Effector memory CD4-positive, alpha-beta T cell (primary cell): ENCODE measurements at regions not wholly inside any gene's neighbourhood (a gene's known extent, or its start where the extent isn't known, plus 50 kb on each side); places are given as distances from the start of the nearest gene placed in this dataset.

Experiments used
- DNase-seq, 3 donors: peaks; one replicate each; pipeline ENCODE4 v3.0.0-alpha.2; 2020
- H3K27ac ChIP-seq: 2 replicates; pipeline ENCODE4 v1.7.0; 2013; ENCODE audit warnings: mild to moderate bottlenecking, low read length, moderate library complexity; ENCODE audit not compliant: insufficient read depth, poor library complexity, severe bottlenecking
- H3K27me3 ChIP-seq: replicated peaks from 2 replicates; pipeline ENCODE4 v1.7.0; 2013; ENCODE audit warnings: mild to moderate bottlenecking, low read length; ENCODE audit not compliant: insufficient read depth, control insufficient read depth, poor library complexity, severe bottlenecking
- H3K36me3 ChIP-seq: 2 replicates; pipeline ENCODE4 v1.7.0; 2013; ENCODE audit warnings: mild to moderate bottlenecking, low read length, moderate library complexity; ENCODE audit not compliant: control insufficient read depth, insufficient read depth
- H3K4me1 ChIP-seq: 2 replicates; pipeline ENCODE4 v1.7.0; 2013; ENCODE audit warnings: low read length, mild to moderate bottlenecking; ENCODE audit not compliant: control insufficient read depth, insufficient read depth, poor library complexity, severe bottlenecking
- H3K4me3 ChIP-seq: 2 replicates; pipeline ENCODE4 v1.7.0; 2013; ENCODE audit warnings: low read length, low read depth, mild to moderate bottlenecking; ENCODE audit not compliant: insufficient read depth, poor library complexity, severe bottlenecking
- H3K9me3 ChIP-seq: 2 replicates; pipeline ENCODE4 v1.7.0; 2013; ENCODE audit warnings: mild to moderate bottlenecking, low read length, moderate library complexity; ENCODE audit not compliant: control insufficient read depth

DNA sequence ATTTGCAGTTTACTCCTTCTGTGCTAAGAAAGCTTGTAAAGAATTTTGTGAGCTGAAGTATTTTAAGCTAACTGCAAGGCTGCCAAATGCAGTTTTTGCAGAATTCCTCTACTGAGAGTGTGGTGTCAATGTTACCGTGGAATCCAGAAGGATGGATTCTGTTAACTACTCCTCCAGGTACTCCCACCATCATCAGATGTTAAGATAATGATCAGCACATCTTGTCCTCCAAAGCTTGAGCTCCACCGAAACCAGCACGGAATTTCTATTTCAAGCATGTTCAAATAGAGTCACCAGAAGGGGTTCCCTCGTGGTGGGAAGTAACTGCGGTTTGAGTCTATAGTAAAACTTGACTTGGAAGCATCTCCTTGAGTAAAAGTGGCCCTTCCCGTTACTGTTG is 64.3 kb upstream of the CDKN3 start:
- DNase-seq = no peak
- Histone ChIP-seq H3K4me3 (no peak overlapping the region), H3K27me3 (peaks cover 5% of the 10 kb centered on the region), H3K36me3 (no peaks in the 10 kb centered on the region), H3K9me3 (no peaks in the 10 kb centered on the region), H3K4me1 (no peaks in the 10 kb centered on the region), H3K27ac (no peak overlapping the region)

DNA sequence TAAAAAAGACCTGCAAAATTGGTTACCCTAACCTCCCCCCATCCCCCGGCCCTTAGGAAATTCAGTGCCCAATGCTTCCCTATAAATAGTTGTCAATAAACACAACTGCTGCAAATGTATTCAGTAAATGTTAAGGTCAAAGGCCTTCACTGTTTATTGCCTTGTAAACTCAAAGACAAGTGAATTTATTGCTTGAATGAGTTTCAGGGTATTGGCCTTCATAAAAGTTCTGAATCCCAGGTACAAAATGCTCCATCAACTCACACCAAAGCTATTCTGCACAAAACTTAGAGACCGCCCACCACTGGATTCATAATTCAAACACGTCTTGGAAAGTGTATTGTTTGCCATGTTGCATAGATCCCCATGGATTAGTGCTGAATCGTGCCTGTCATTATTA is 63.3 kb upstream of the CDKN3 start:
- Histone ChIP-seq H3K36me3 (no peaks in the 10 kb centered on the region), H3K4me1 (no peaks in the 10 kb centered on the region)
- no peak for DNase-seq

DNA sequence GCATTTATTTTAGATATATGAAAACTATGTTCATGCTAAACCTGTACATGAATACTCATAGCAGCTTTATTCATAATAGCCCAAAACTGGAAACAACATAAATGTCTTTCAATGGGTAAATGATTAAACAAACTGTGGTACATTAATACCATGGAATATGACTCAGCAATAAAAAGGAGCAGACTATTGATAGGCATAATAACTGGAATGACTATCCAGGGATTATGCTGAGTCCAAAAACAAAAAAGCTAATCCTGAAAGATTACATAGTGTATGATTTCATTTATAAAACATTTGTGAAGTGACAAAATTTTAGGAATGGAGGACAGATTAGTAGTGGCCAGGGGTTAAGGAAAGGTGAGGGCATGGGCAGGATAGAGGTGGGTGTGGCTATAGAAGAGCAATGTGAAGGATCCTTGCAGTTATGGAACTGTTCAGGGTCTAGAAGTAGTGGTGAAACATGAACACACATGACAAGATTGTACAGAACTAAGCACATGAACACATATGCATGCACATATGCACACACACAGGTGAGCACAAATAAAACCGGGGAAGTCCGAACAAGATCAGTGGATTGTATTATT is 61.1 kb upstream of the CDKN3 start:
- no peaks in the 10 kb centered on the region for H3K27me3 ChIP-seq
- H3K9me3 ChIP-seq = no peaks in the 10 kb centered on the region
- H3K4me1 ChIP-seq = no peaks in the 10 kb centered on the region
- H3K36me3 ChIP-seq = no peaks in the 10 kb centered on the region
- H3K4me3 ChIP-seq = no peak overlapping the region
- no peak for DNase-seq
- no peak overlapping the region for H3K27ac ChIP-seq

More for the DNA sequence above, 63.3 kb upstream of the CDKN3 start:
- peaks cover 5% of the 10 kb centered on the region for H3K27me3 ChIP-seq
- H3K4me3 ChIP-seq = no peak overlapping the region
- no peaks in the 10 kb centered on the region for H3K9me3 ChIP-seq
- H3K27ac ChIP-seq = no peak overlapping the region

DNA sequence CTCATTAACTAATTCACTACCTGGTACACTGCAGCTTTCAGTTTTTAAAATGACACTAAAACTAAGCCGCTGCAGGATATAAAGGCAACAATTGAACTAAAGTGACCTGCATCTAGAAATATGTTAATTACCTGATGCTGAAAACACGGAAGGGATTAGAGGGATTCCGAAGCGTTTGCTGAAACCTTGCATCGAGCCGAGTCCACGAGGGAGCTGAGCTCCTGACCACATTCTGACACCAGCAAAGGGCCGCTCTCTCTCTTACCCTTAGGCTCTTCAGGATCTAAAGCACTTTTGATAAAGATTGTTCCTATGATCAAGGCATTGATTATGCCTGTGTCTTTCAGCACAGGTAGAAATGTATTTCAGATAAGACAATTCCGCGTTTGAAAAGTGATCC is 59.5 kb upstream of the CDKN3 start:
- no peak for DNase-seq
- no peak overlapping the region for H3K4me3 ChIP-seq
- no peaks in the 10 kb centered on the region for H3K27me3 ChIP-seq

DNA sequence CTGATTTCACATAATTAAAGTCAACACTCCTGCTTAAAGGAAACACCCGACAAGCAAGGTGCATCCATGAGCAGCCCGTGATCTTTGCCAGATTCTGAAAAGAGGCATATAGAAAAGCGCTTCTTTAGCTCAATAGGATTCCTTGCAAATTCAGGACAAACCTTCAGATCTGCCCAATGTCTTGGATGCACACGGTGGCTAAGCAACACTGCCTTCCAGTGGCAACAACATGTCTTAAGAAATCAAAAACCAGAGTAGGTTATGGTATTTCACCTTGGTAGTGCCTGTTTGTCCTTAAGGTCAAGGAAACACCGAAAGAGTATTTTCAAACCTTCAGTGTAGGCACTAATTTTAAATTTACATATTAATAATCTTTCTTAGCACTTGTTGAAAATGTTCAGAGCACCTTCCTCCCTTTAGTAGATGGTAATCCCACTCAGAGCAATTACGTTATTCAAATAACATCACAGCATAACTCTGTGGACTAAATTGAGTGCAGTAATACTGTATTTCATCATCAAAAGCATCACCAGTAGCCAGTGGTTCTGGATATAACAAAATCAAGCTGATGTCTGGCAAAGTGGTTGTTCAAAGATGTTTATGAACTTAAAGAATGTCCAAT is 58.0 kb upstream of the CDKN3 start:
- DNase-seq = no peak
- no peaks in the 10 kb centered on the region for H3K27me3 ChIP-seq

More for the DNA sequence above, 59.5 kb upstream of the CDKN3 start:
- no peaks in the 10 kb centered on the region for H3K9me3 ChIP-seq
- H3K4me1 ChIP-seq = no peaks in the 10 kb centered on the region
- no peak overlapping the region for H3K27ac ChIP-seq
- H3K36me3 ChIP-seq = no peaks in the 10 kb centered on the region

DNA sequence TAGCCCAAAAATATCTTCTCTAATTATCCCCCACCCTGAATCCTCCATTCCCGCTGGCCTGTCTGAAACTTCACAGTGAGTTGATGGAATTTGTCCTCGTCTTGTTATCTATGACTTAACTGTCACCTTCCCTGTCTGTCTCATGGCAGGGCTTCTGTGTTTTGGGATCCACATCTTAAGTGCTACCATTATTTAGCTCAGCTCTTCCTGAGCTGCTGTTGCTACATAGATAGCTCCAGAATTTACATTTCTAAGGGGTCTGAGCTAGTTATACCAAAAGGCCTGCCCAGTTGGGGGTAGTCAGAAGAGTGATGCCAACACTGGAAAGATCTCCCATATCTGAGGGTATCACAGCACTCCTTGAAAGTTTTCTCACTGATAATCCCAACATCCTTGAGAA is 57.0 kb upstream of the CDKN3 start:
- Histone ChIP-seq H3K27ac (no peak overlapping the region), H3K27me3 (no peaks in the 10 kb centered on the region), H3K4me3 (no peak overlapping the region), H3K4me1 (no peaks in the 10 kb centered on the region), H3K9me3 (no peaks in the 10 kb centered on the region), H3K36me3 (no peaks in the 10 kb centered on the region)
- DNase-seq = no peak

More for the DNA sequence above, 58.0 kb upstream of the CDKN3 start:
- Histone ChIP-seq H3K4me3 (no peak overlapping the region), H3K9me3 (no peaks in the 10 kb centered on the region), H3K4me1 (no peaks in the 10 kb centered on the region), H3K36me3 (no peaks in the 10 kb centered on the region), H3K27ac (no peak overlapping the region)

DNA sequence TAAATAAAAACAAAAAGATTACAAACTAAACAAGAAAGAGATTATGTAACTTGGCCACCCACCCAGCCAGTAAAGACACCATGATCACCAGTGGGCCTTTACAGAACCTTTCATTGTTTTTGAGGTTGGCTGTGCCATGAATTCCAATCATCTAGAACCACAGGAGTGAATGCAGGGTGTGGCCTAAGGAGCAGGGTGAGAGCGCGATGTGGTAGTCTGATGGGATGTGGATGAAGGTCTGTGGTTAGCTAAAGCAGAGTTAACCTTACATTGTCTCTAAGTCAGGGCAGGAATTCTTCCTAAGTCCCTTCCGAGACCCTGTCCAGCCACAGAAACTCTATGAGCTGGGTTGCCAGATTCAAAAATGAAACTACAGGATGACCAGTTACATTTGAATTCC is 54.0 kb upstream of the CDKN3 start:
- Histone ChIP-seq H3K27me3 (no peaks in the 10 kb centered on the region), H3K4me3 (no peak overlapping the region), H3K36me3 (no peaks in the 10 kb centered on the region), H3K4me1 (no peaks in the 10 kb centered on the region), H3K27ac (no peak overlapping the region), H3K9me3 (no peaks in the 10 kb centered on the region)
- DNase-seq = no peak

- Histone ChIP-seq H3K9me3 (no peaks in the 10 kb centered on the region), H3K36me3 (no peaks in the 10 kb centered on the region), H3K4me1 (no peaks in the 10 kb centered on the region), H3K4me3 (no peak overlapping the region), H3K27ac (no peak overlapping the region), H3K27me3 (no peaks in the 10 kb centered on the region)
- DNase-seq = no peak
Measured at GRCh38 chr14:54343272-54344121, 53.3 kb upstream of the CDKN3 start.

GRCh38 chr14:54344445-54344844 is 52.4 kb upstream of the CDKN3 start:
- DNase-seq = no peak
- Histone ChIP-seq H3K27ac (no peak overlapping the region), H3K4me1 (no peaks in the 10 kb centered on the region), H3K9me3 (no peaks in the 10 kb centered on the region), H3K27me3 (no peaks in the 10 kb centered on the region), H3K36me3 (no peaks in the 10 kb centered on the region), H3K4me3 (no peak overlapping the region)

GRCh38 chr14:54346257-54346656 is 50.5 kb upstream of the CDKN3 start:
- no peak for DNase-seq

More at GRCh38 chr14:54346257-54346656, 50.5 kb upstream of the CDKN3 start:
- Histone ChIP-seq H3K4me1 (no peaks in the 10 kb centered on the region), H3K27ac (no peak overlapping the region), H3K27me3 (no peaks in the 10 kb centered on the region), H3K4me3 (no peak overlapping the region), H3K36me3 (no peaks in the 10 kb centered on the region), H3K9me3 (no peaks in the 10 kb centered on the region)
